CD4-positive, alpha-beta T cell (primary cell): ENCODE measurements at regions not wholly inside any gene's neighbourhood (a gene's known extent, or its start where the extent isn't known, plus 50 kb on each side); places are given as distances from the start of the nearest gene placed in this dataset.

ENCODE experiments used
- ATAC-seq: fragments of 200-7000 bp; cut with Tn5 transposase; one replicate; pipeline ENCODE4 v1.10.0; 2022; ENCODE audit warnings: mild to moderate bottlenecking; ENCODE audit not compliant: poor library complexity
- CTCF ChIA-PET: fragments of 350-600 bp; sonication (Branson Sonifier 250); formaldehyde crosslinking; loops from one replicate; lab custom pipeline; 2021; ENCODE audit warnings: antibody characterized with exemption, inconsistent platforms; lab: Charles Lee
- POLR2A ChIA-PET: fragments of 350-600 bp; sonication (Branson Sonifier 250); formaldehyde crosslinking; loops from one replicate; lab custom pipeline; 2021; ENCODE audit warnings: antibody characterized with exemption, inconsistent platforms; lab: Charles Lee
- DNase-seq, 14 experiments: peaks; one replicate each; pipeline ENCODE4 v3.0.0-alpha.2; 2013 to 2020; ENCODE audit warnings: mixed read lengths in 2 of 14
- H3K27ac ChIP-seq, 2 donors: one replicate each; pipeline versions ENCODE4 v1.5.1 to v1.7.0; 2013; ENCODE audit warnings: low read length in 2 of 2, low read depth in 1 of 2, mild to moderate bottlenecking in 1 of 2
- H3K27me3 ChIP-seq, 2 experiments: 1 replicate in 1 of 2; 2 replicates in 1 of 2; pipeline versions ENCODE4 v1.6.1 to v1.7.0; 2013; ENCODE audit warnings: low read length in 2 of 2, control low read depth in 1 of 2, mild to moderate bottlenecking in 1 of 2, moderate library complexity in 1 of 2; ENCODE audit not compliant: insufficient read depth in 2 of 2, control insufficient read depth in 1 of 2
- H3K36me3 ChIP-seq: one replicate; pipeline ENCODE4 v1.6.1; 2013; ENCODE audit warnings: low read length, control low read depth; ENCODE audit not compliant: insufficient read depth
- H3K4me1 ChIP-seq: one replicate; pipeline ENCODE4 v1.6.1; 2013; ENCODE audit warnings: low read length, control low read depth; ENCODE audit not compliant: insufficient read depth
- H3K4me3 ChIP-seq: one replicate; pipeline ENCODE4 v1.5.1; 2013; ENCODE audit warnings: mild to moderate bottlenecking, low read length, moderate library complexity
- H3K9me3 ChIP-seq, 2 experiments: 1 replicate in 1 of 2; 2 replicates in 1 of 2; pipeline versions ENCODE4 v1.6.1 to v1.7.0; 2013; ENCODE audit warnings: low read length in 2 of 2, mild to moderate bottlenecking in 2 of 2, control low read depth in 1 of 2, moderate library complexity in 1 of 2; ENCODE audit not compliant: control insufficient read depth in 1 of 2, insufficient read depth in 1 of 2
- H3K27ac Mint-ChIP-seq: one replicate; pipeline ENCODE4 v1.8.0; 2020; ENCODE audit warnings: mixed read lengths
- H3K27me3 Mint-ChIP-seq: one replicate; pipeline ENCODE4 v1.8.0; 2021; ENCODE audit warnings: mixed read lengths
- H3K36me3 Mint-ChIP-seq: one replicate; pipeline ENCODE4 v1.8.0; 2021; ENCODE audit warnings: low read depth, mixed read lengths
- H3K4me1 Mint-ChIP-seq: one replicate; pipeline ENCODE4 v1.8.0; 2021; ENCODE audit warnings: low read depth, mixed read lengths
- H3K4me3 Mint-ChIP-seq: one replicate; pipeline ENCODE4 v1.8.0; 2020; ENCODE audit warnings: mild to moderate bottlenecking, mixed read lengths
- H3K9me3 Mint-ChIP-seq: one replicate; pipeline ENCODE4 v1.8.0; 2020; ENCODE audit warnings: mixed read lengths
- intact Hi-C, 2 experiments: fragments of 100-400 bp; cut with DNase I in 1 of 2; cut with micrococcal nuclease in 1 of 2; formaldehyde crosslinking; loops; one replicate each; pipeline versions ENCODE4 v1.15.1 to v1.9.0; 2023 to 2025; cut with DNase I, micrococcal nuclease
- TF ChIP-seq, protein P1 (sequence below): fragments of 200-600 bp; IDR thresholded peaks from one replicate; pipeline ENCODE4 v1.8.0; 2022; ENCODE audit warnings: antibody characterized with exemption, mild to moderate bottlenecking

DNA sequence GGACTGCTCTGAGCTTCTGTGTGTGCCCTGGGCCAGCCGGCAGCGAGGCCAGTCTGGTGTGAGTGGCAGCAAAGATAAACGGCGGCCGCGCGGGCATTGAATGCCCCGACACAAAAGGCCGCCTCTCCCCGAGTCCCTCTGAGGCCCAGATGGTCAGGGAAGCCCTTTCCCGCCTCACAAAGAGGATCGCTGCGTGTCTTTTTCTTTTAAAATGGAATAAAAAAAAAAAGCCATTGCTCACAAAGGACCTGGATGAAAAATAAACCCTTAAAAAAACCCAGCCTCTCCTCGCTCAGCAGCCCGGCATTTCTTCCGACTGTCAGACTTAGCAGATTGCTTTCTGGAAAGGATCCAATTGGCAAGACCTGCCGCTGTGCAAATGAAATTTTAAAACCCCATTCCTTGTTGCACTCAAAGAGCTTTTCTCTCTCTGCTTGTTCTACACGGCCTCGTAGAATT lies 578.7 kb downstream of the BCOR start:
- Mint-ChIP-seq H3K36me3 (no peaks in the 10 kb centered on the region), H3K4me1 (no peaks in the 10 kb centered on the region), H3K9me3 (no peaks in the 10 kb centered on the region), H3K27me3 (no peaks in the 10 kb centered on the region), H3K27ac (no peak overlapping the region), H3K4me3 (no peak overlapping the region)
- Histone ChIP-seq H3K9me3 (no peaks in the 10 kb centered on the region), H3K4me3 (no peak overlapping the region), H3K36me3 (no peaks in the 10 kb centered on the region), H3K27me3 (no peaks in the 10 kb centered on the region), H3K4me1 (no peaks in the 10 kb centered on the region), H3K27ac (no peak overlapping the region)
- POLR2A ChIA-PET: no interaction called here
- intact Hi-C loops: no loop called here
- TF ChIP-seq, protein P1, sequence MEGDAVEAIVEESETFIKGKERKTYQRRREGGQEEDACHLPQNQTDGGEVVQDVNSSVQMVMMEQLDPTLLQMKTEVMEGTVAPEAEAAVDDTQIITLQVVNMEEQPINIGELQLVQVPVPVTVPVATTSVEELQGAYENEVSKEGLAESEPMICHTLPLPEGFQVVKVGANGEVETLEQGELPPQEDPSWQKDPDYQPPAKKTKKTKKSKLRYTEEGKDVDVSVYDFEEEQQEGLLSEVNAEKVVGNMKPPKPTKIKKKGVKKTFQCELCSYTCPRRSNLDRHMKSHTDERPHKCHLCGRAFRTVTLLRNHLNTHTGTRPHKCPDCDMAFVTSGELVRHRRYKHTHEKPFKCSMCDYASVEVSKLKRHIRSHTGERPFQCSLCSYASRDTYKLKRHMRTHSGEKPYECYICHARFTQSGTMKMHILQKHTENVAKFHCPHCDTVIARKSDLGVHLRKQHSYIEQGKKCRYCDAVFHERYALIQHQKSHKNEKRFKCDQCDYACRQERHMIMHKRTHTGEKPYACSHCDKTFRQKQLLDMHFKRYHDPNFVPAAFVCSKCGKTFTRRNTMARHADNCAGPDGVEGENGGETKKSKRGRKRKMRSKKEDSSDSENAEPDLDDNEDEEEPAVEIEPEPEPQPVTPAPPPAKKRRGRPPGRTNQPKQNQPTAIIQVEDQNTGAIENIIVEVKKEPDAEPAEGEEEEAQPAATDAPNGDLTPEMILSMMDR: no peak
- DNase-seq: no peak
- CTCF ChIA-PET: no interaction called here
- no peak for ATAC-seq

DNA sequence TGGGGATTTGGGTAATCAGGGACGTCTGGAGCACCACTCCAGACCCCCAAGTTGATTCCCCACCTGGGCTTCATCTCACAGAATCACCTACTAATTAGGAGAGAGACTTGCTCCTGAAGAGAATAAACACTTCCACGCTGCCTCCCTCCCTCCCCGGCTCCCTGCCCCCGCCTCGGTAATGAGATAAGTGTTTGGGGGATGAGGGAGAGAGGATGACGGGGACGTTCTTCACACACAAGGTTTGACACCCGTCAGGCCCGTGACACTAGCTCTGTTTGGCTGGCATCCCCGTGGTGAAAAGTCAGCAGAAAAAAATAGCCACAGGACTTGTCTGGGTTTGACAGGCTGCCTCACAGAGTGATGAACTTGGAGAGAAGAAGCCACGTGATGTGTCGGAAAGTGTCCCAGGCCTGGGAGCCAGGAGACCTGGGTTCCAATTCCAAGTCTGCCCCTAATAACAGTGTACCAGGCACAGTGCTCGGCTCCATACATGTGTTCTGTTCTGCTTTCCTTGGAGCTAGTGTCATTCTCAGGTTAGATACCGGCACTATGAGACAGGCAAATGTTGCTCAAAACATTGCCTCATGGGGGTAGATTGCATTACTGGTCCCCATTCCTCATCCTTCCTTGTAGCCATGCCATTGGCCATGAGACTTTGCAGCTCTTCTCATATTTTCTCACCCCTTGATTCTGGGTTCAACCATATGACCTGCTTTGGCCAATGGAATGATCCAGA lies 578.0 kb downstream of the BCOR start:
- no peaks in the 10 kb centered on the region for H3K36me3 Mint-ChIP-seq
- H3K9me3 Mint-ChIP-seq: no peaks in the 10 kb centered on the region
- Histone ChIP-seq H3K27me3 (no peaks in the 10 kb centered on the region), H3K27ac (no peak overlapping the region), H3K36me3 (no peaks in the 10 kb centered on the region), H3K4me1 (no peaks in the 10 kb centered on the region), H3K4me3 (no peak overlapping the region), H3K9me3 (no peaks in the 10 kb centered on the region)
- TF ChIP-seq, protein P1: no peak
- ChIA-PET POLR2A (no interaction called here), CTCF (no interaction called here)
- no peak for DNase-seq
- no peaks in the 10 kb centered on the region for H3K27me3 Mint-ChIP-seq
- H3K4me1 Mint-ChIP-seq: no peaks in the 10 kb centered on the region
- no peak overlapping the region for H3K27ac Mint-ChIP-seq
- ATAC-seq: no peak
- intact Hi-C loops: no loop called here
- H3K4me3 Mint-ChIP-seq: no peak overlapping the region

DNA sequence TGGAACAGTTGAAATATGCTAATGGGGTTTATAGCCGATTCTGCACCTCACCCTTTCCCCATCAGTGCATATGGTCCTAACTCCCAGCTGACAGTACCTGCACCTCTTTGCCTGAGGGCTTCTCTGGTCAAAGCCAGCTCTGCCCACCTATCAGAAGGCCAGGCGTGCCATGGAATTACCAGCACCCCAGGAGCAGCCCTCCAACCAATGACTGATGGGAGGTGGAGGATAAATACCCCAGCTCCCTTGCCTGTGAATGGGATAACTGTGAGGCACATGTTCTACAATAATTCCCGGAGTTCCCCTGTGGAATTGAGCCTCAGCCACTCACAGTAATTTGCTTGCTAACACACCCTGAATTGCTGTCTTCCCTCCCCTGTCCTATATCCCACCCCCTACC lies 572.0 kb downstream of the BCOR start:
- ChIA-PET CTCF (no interaction called here), POLR2A (no interaction called here)
- no peak overlapping the region for H3K27ac ChIP-seq
- Mint-ChIP-seq H3K27ac (no peak overlapping the region), H3K9me3 (no peaks in the 10 kb centered on the region), H3K4me1 (no peaks in the 10 kb centered on the region), H3K4me3 (no peak overlapping the region), H3K36me3 (no peaks in the 10 kb centered on the region), H3K27me3 (no peaks in the 10 kb centered on the region)
- no peaks in the 10 kb centered on the region for H3K4me1 ChIP-seq
- TF ChIP-seq, protein P1: no peak
- DNase-seq (no peak), ATAC-seq (no peak)
- H3K27me3 ChIP-seq: no peaks in the 10 kb centered on the region
- H3K4me3 ChIP-seq: no peak overlapping the region
- H3K9me3 ChIP-seq: no peaks in the 10 kb centered on the region
- intact Hi-C loops: no loop called here
- H3K36me3 ChIP-seq: no peaks in the 10 kb centered on the region
